SK-N-SH (cell line): ENCODE measurements at regions not wholly inside any gene's neighbourhood (a gene's known extent, or its start where the extent isn't known, plus 50 kb on each side); places are given as distances from the start of the nearest gene placed in this dataset.

Source experiments
- CTCF ChIA-PET: fragments of 300-600, 350-600 bp; formaldehyde crosslinking; extraction: SDS; loops from one replicate; lab custom pipeline; 2021; lab: Yijun Ruan, JAX
- POLR2A ChIA-PET: fragments of 350-600 bp; sonication (Branson Sonifier 250); formaldehyde crosslinking; extraction: SDS; loops from one replicate; lab custom pipeline; 2020; ENCODE audit warnings: antibody characterized with exemption, inconsistent platforms; lab: Yijun Ruan, JAX
- DNase-seq: peaks from one replicate; pipeline ENCODE4 v3.0.0; 2012
- H2AFZ ChIP-seq: fragments of 200-600 bp; sonication (generic); 2 replicates; pipeline ENCODE4 v1.8.1; 2016; ENCODE audit warnings: antibody characterized with exemption, mild to moderate bottlenecking, low read depth
- H3F3A ChIP-seq: fragments of 200-600 bp; sonication (generic); replicated peaks from 2 replicates; pipeline ENCODE3; 2016; ENCODE audit warnings: antibody characterized with exemption, mild to moderate bottlenecking; ENCODE audit not compliant: insufficient read depth
- H3K27ac ChIP-seq, 2 experiments: fragments of 200-500 bp in 1 of 2; fragments of 200-600 bp in 1 of 2; sonication (Bioruptor generic) in 1 of 2; sonication (generic), shearing (Covaris generic) in 1 of 2; 2 replicates each; pipeline versions ENCODE4 v1.5.1 to v1.6.1; 2014 to 2016; ENCODE audit warnings: low read depth in 2 of 2, inconsistent platforms in 1 of 2, low read length in 1 of 2, mild to moderate bottlenecking in 1 of 2, mixed read lengths in 1 of 2
- H3K27me3 ChIP-seq: fragments of 200-600 bp; sonication (generic), shearing (Covaris generic); 2 replicates; pipeline ENCODE4 v1.6.1; 2016; ENCODE audit warnings: mixed run types; ENCODE audit not compliant: insufficient read depth
- H3K36me3 ChIP-seq, 2 experiments: fragments of 200-500 bp in 1 of 2; fragments of 200-600 bp in 1 of 2; sonication (Bioruptor generic) in 1 of 2; sonication (generic) in 1 of 2; replicated peaks in 1 of 2; 2 replicates each; pipeline versions ENCODE3 to v1.5.1; 2014 to 2016; ENCODE audit warnings: low read length in 1 of 2, mild to moderate bottlenecking in 1 of 2; ENCODE audit not compliant: insufficient read depth in 2 of 2, control insufficient read depth in 1 of 2
- H3K4me1 ChIP-seq, 2 experiments: fragments of 200-500 bp in 1 of 2; fragments of 200-600 bp in 1 of 2; sonication (Bioruptor generic) in 1 of 2; sonication (generic), shearing (Covaris generic) in 1 of 2; 2 replicates each; pipeline versions ENCODE4 v1.5.1 to v1.6.1; 2014 to 2016; ENCODE audit warnings: low read depth in 1 of 2, low read length in 1 of 2, mixed run types in 1 of 2; ENCODE audit not compliant: insufficient read depth in 2 of 2, control insufficient read depth in 1 of 2
- H3K4me2 ChIP-seq: fragments of 200-600 bp; sonication (generic), shearing (Covaris generic); 2 replicates; pipeline ENCODE4 v1.6.1; 2017; ENCODE audit warnings: mixed run types
- H3K4me3 ChIP-seq, 2 experiments: fragments of 200-500 bp in 1 of 2; fragments of 200-600 bp in 1 of 2; sonication (Bioruptor generic) in 1 of 2; sonication (generic), shearing (Covaris generic) in 1 of 2; 2 replicates each; pipeline versions ENCODE4 v1.5.1 to v1.8.1; 2014 to 2016; ENCODE audit warnings: low read depth in 2 of 2, inconsistent platforms in 1 of 2, low read length in 1 of 2, mild to moderate bottlenecking in 1 of 2, mixed read lengths in 1 of 2, moderate library complexity in 1 of 2
- H3K79me2 ChIP-seq: fragments of 200-600 bp; sonication (generic); 2 replicates; pipeline ENCODE4 v1.8.1; 2017; ENCODE audit warnings: mild to moderate bottlenecking; ENCODE audit not compliant: insufficient read depth
- H3K9ac ChIP-seq: fragments of 200-600 bp; sonication (generic); 2 replicates; pipeline ENCODE4 v1.6.1; 2017; ENCODE audit warnings: mixed run types
- H3K9me2 ChIP-seq: fragments of 200-600 bp; sonication (generic); 2 replicates; pipeline ENCODE4 v1.6.1; 2017; ENCODE audit warnings: mixed run types
- H3K9me3 ChIP-seq: fragments of 200-600 bp; sonication (generic); 2 replicates; pipeline ENCODE4 v1.6.1; 2017; ENCODE audit warnings: mixed run types, mild to moderate bottlenecking, moderate library complexity
- H4K20me1 ChIP-seq: fragments of 200-600 bp; sonication (generic); 2 replicates; pipeline ENCODE4 v1.6.1; 2017; ENCODE audit warnings: mild to moderate bottlenecking, mixed run types; ENCODE audit not compliant: insufficient read depth
- CTCF ChIP-seq: fragments of 200-600 bp; sonication (generic); IDR thresholded peaks from 2 replicates; pipeline ENCODE4 v1.6.1; 2017; ENCODE audit warnings: antibody characterized with exemption, mild to moderate bottlenecking, moderate library complexity
- FOSL2 ChIP-seq: IDR thresholded peaks from 2 replicates; pipeline ENCODE4 v1.4.0; 2012; ENCODE audit warnings: low read depth, mild to moderate bottlenecking, moderate library complexity, borderline replicate concordance
- GABPA ChIP-seq: IDR thresholded peaks from 2 replicates; pipeline ENCODE4 v1.4.0; 2012; ENCODE audit warnings: low read depth, mild to moderate bottlenecking
- JUND ChIP-seq: IDR thresholded peaks from 2 replicates; pipeline ENCODE4 v1.4.0; 2012
- MEF2A ChIP-seq: IDR thresholded peaks from 2 replicates; pipeline ENCODE4 v1.4.0; 2012; ENCODE audit warnings: low read depth, borderline replicate concordance
- MXI1 ChIP-seq: IDR thresholded peaks from 2 replicates; pipeline ENCODE4 v1.6.1; 2012; ENCODE audit warnings: mild to moderate bottlenecking, low read depth, low read length, improper control_type of control experiment
- NFIC ChIP-seq: IDR thresholded peaks from 2 replicates; pipeline ENCODE4 v1.4.0; 2012; ENCODE audit warnings: borderline replicate concordance
- PBX3 ChIP-seq: IDR thresholded peaks from 2 replicates; pipeline ENCODE4; 2012
- POLR2AphosphoS5 ChIP-seq: IDR thresholded peaks from 2 replicates; pipeline ENCODE4 v1.6.1; 2012; ENCODE audit warnings: low read depth, low read length
- RCOR1 ChIP-seq: fragments of 150-350 bp; IDR thresholded peaks from 2 replicates; pipeline ENCODE4 v1.6.1; 2017; ENCODE audit warnings: antibody characterized with exemption, low read length
- REST ChIP-seq: IDR thresholded peaks from 2 replicates; pipeline ENCODE4 v1.6.1; 2012; ENCODE audit warnings: mild to moderate bottlenecking, low read depth, low read length, moderate library complexity
- RXRA ChIP-seq: IDR thresholded peaks from 2 replicates; pipeline ENCODE4 v1.4.0; 2012; ENCODE audit warnings: low read depth, mild to moderate bottlenecking, borderline replicate concordance
- SIN3A ChIP-seq: IDR thresholded peaks from 2 replicates; pipeline ENCODE4 v1.6.1; 2012; ENCODE audit warnings: low read depth, mild to moderate bottlenecking, low read length, moderate library complexity, borderline replicate concordance
- SMC3 ChIP-seq: IDR thresholded peaks from 2 replicates; pipeline ENCODE4 v1.6.1; 2012; ENCODE audit warnings: low read depth, low read length, improper control_type of control experiment
- USF1 ChIP-seq: IDR thresholded peaks from 2 replicates; pipeline ENCODE4 v1.4.0; 2012; ENCODE audit warnings: low read depth, borderline replicate concordance
- ZBTB33 ChIP-seq: IDR thresholded peaks from 2 replicates; pipeline ENCODE4 v1.4.0; 2012; ENCODE audit warnings: low read depth, borderline replicate concordance
- WGBS: methylation state at CpG from one replicate; pipeline ENCODE4 v1.1.6; 2017; ENCODE audit warnings: low lambda C conversion rate; 5-methylcytosine and 5-hydroxymethylcytosine counted together

GRCh38 chr16:52149003-52149402, 397.9 kb downstream of the TOX3 start:
- Histone ChIP-seq H3K27me3 (no peaks in the 10 kb centered on the region), H3K79me2 (no peaks in the 10 kb centered on the region), H3K9me3 (no peaks in the 10 kb centered on the region), H3K36me3 (no peaks in the 10 kb centered on the region), H3K4me1 (no peaks in the 10 kb centered on the region), H3K9me2 (no peaks in the 10 kb centered on the region), H3K27ac (no peak overlapping the region), H3K4me3 (no peak overlapping the region), H3K4me2 (no peak overlapping the region), H3K9ac (no peak overlapping the region), H3F3A (no peaks in the 10 kb centered on the region), H2AFZ (no peak overlapping the region), H4K20me1 (no peaks in the 10 kb centered on the region)
- ChIA-PET CTCF (no interaction called here), POLR2A (no interaction called here)
- no peak for DNase-seq
- 11% methylated on average over 3 of the region's 3 CpGs for WGBS
- no peak for TF ChIP-seq USF1
- TF ChIP-seq PBX3: no peak
- TF ChIP-seq JUND: no peak
- TF ChIP-seq SIN3A: no peak
- no peak for TF ChIP-seq RCOR1
- no peak for TF ChIP-seq SMC3
- TF ChIP-seq ZBTB33: no peak
- TF ChIP-seq CTCF: no peak

GRCh38 chr16:52141871-52142270, 405.1 kb downstream of the TOX3 start:
- Histone ChIP-seq H2AFZ (no peak overlapping the region), H3K9me3 (no peaks in the 10 kb centered on the region), H3K36me3 (no peaks in the 10 kb centered on the region), H4K20me1 (no peaks in the 10 kb centered on the region), H3K9me2 (no peaks in the 10 kb centered on the region), H3K4me1 (no peaks in the 10 kb centered on the region), H3K79me2 (no peaks in the 10 kb centered on the region), H3K27me3 (no peaks in the 10 kb centered on the region), H3K27ac (no peak overlapping the region), H3K4me2 (no peak overlapping the region), H3F3A (no peaks in the 10 kb centered on the region), H3K9ac (no peak overlapping the region), H3K4me3 (no peak overlapping the region)
- DNase-seq: no peak
- WGBS: 31% methylated on average over 4 of the region's 4 CpGs
- POLR2A ChIA-PET: no interaction called here
- CTCF ChIA-PET: no interaction called here
- TF ChIP-seq REST: no peak
- TF ChIP-seq CTCF: no peak
- no peak for TF ChIP-seq FOSL2
- no peak for TF ChIP-seq NFIC
- no peak for TF ChIP-seq MEF2A
- no peak for TF ChIP-seq POLR2AphosphoS5
- no peak for TF ChIP-seq RCOR1
- no peak for TF ChIP-seq MXI1
- no peak for TF ChIP-seq RXRA
- TF ChIP-seq GABPA: no peak
